GM23338 (cell line): ENCODE measurements at regions not wholly inside any gene's neighbourhood (a gene's known extent, or its start where the extent isn't known, plus 50 kb on each side); places are given as distances from the start of the nearest gene placed in this dataset.

Source experiments
- ATAC-seq: fragments of 200-7000 bp; cut with Tn5 transposase; 3 replicates; pipeline ENCODE4 v1.9.1; 2020
- DNase-seq: peaks from one replicate; pipeline ENCODE4 v3.0.0-alpha.2; 2015; ENCODE audit warnings: low spot score
- H2AFZ ChIP-seq: fragments of 200-600 bp; sonication (generic); 2 replicates; pipeline ENCODE4 v1.8.0; 2016; ENCODE audit warnings: antibody characterized with exemption, mild to moderate bottlenecking, moderate library complexity
- H3F3A ChIP-seq: fragments of 200-600 bp; sonication (generic); replicated peaks from 2 replicates; pipeline ENCODE4 v1.8.0; 2017; ENCODE audit warnings: antibody characterized with exemption, mixed run types, low read depth
- H3K27ac ChIP-seq: fragments of 200-600 bp; sonication (generic); 2 replicates; pipeline ENCODE4 v1.6.1; 2016; ENCODE audit warnings: low read depth
- H3K27me3 ChIP-seq: fragments of 200-600 bp; sonication (generic); 2 replicates; pipeline ENCODE4 v1.8.0; 2016; ENCODE audit warnings: mild to moderate bottlenecking, mixed run types, moderate library complexity; ENCODE audit not compliant: insufficient read depth
- H3K36me3 ChIP-seq: fragments of 200-600 bp; sonication (generic); 2 replicates; pipeline ENCODE4 v1.8.0; 2016; ENCODE audit warnings: mild to moderate bottlenecking; ENCODE audit not compliant: insufficient read depth
- H3K4me1 ChIP-seq: fragments of 200-600 bp; sonication (generic); 2 replicates; pipeline ENCODE4 v1.8.0; 2016; ENCODE audit warnings: mild to moderate bottlenecking, moderate library complexity; ENCODE audit not compliant: insufficient read depth
- H3K4me2 ChIP-seq: fragments of 200-600 bp; sonication (generic); 2 replicates; pipeline ENCODE4 v1.7.1; 2017; ENCODE audit warnings: mixed run types
- H3K4me3 ChIP-seq: fragments of 200-600 bp; sonication (generic); 2 replicates; pipeline ENCODE4 v1.6.1; 2016; ENCODE audit warnings: mixed run types
- H3K79me2 ChIP-seq: fragments of 200-600 bp; sonication (generic); replicated peaks from 2 replicates; pipeline ENCODE4 v1.8.0; 2017; ENCODE audit warnings: mild to moderate bottlenecking; ENCODE audit not compliant: insufficient read depth
- H3K9me2 ChIP-seq: fragments of 200-600 bp; sonication (generic); 2 replicates; pipeline ENCODE4 v1.8.0; 2017; ENCODE audit not compliant: insufficient read depth
- H4K20me1 ChIP-seq: fragments of 200-600 bp; sonication (generic); replicated peaks from 2 replicates; pipeline ENCODE4 v1.8.0; 2017; ENCODE audit warnings: mild to moderate bottlenecking; ENCODE audit not compliant: insufficient read depth
- H3K27ac Mint-ChIP-seq: 2 replicates; pipeline ENCODE4 v1.8.0; 2020; ENCODE audit warnings: inconsistent platforms, mild to moderate bottlenecking, moderate library complexity, mixed read lengths
- H3K27me3 Mint-ChIP-seq: 3 replicates; pipeline ENCODE4 v1.8.0; 2022; ENCODE audit warnings: low read depth, mild to moderate bottlenecking, moderate library complexity, mixed read lengths, inconsistent platforms; ENCODE audit not compliant: insufficient read depth, poor library complexity
- H3K36me3 Mint-ChIP-seq: 3 replicates; pipeline ENCODE4 v1.8.0; 2021; ENCODE audit warnings: low read depth, mild to moderate bottlenecking, inconsistent platforms, moderate library complexity, mixed read lengths
- H3K4me1 Mint-ChIP-seq: 3 replicates; pipeline ENCODE4 v1.8.0; 2020; ENCODE audit warnings: mild to moderate bottlenecking, inconsistent platforms, mixed read lengths
- H3K4me3 Mint-ChIP-seq: 3 replicates; pipeline ENCODE4 v1.8.0; 2021; ENCODE audit warnings: moderate library complexity, mild to moderate bottlenecking, inconsistent platforms, mixed read lengths
- H3K9me3 Mint-ChIP-seq: 3 replicates; pipeline ENCODE4 v1.8.0; 2020; ENCODE audit warnings: moderate library complexity, mild to moderate bottlenecking, inconsistent platforms, mixed read lengths
- CREB1 ChIP-seq: fragments of 250-450 bp; sonication (Bioruptor Pico); IDR thresholded peaks from 2 replicates; pipeline ENCODE4 v1.5.0; 2020; ENCODE audit warnings: low read depth, mild to moderate bottlenecking, moderate library complexity
- CTCF ChIP-seq, 2 experiments: fragments of 200-600 bp in 1 of 2; sonication (generic) in 1 of 2; conservative IDR thresholded peaks; 2 replicates each; pipeline versions ENCODE4 v1.5.1 to v1.6.1; 2016 to 2017; ENCODE audit warnings: antibody characterized with exemption in 2 of 2, low read depth in 2 of 2, mild to moderate bottlenecking in 2 of 2, moderate library complexity in 1 of 2
- ETS1 ChIP-seq: IDR thresholded peaks from 2 replicates; pipeline ENCODE4 v1.6.1; 2016; ENCODE audit warnings: antibody characterized with exemption
- EZH2phosphoT487 ChIP-seq: fragments of 200-600 bp; sonication (generic); IDR thresholded peaks from one replicate; pipeline ENCODE4 v1.8.1; 2018; ENCODE audit warnings: antibody characterized with exemption; ENCODE audit not compliant: unreplicated experiment
- POLR2AphosphoS5 ChIP-seq: IDR thresholded peaks from 2 replicates; pipeline ENCODE4 v1.6.1; 2016; ENCODE audit warnings: antibody characterized with exemption, low read depth
- REST ChIP-seq: IDR thresholded peaks from one replicate; pipeline ENCODE4 v1.6.1; 2018; ENCODE audit warnings: antibody characterized with exemption; ENCODE audit not compliant: unreplicated experiment
- ZNF114 ChIP-seq: fragments of 250-450 bp; sonication (Bioruptor Pico); IDR thresholded peaks from 2 replicates; pipeline ENCODE4 v1.5.0; 2020; ENCODE audit warnings: mild to moderate bottlenecking, moderate library complexity
- ZNF331 ChIP-seq: fragments of 250-450 bp; sonication (Bioruptor Pico); IDR thresholded peaks from 2 replicates; pipeline ENCODE4 v1.5.0; 2020; ENCODE audit warnings: low read depth, mild to moderate bottlenecking, moderate library complexity
- ZNF462 ChIP-seq: fragments of 250-450 bp; sonication (Bioruptor Pico); IDR thresholded peaks from 2 replicates; pipeline ENCODE4 v1.5.0; 2020; ENCODE audit warnings: mild to moderate bottlenecking, moderate library complexity

- no peaks in the 10 kb centered on the region for H3F3A ChIP-seq
- ATAC-seq (peak; percentile 75), DNase-seq (peak; percentile 68)
- H3K36me3 Mint-ChIP-seq, result no peaks in the 10 kb centered on the region; the same call in 2 of the 3 replicates
- H3K27me3 ChIP-seq, result peaks cover 19% of the 10 kb centered on the region
- TF ChIP-seq CREB1 (CRISPR knock-in tag) (no peak), ETS1 (no peak), EZH2phosphoT487 (no peak), ZNF114 (CRISPR knock-in tag) (no peak), REST (no peak), CTCF (conservative IDR thresholded peaks at IDR 0.05; ENCODE audit: low read depth in 2 of 2) (peak; percentile 37 to 59), ZNF462 (CRISPR knock-in tag) (no peak), POLR2AphosphoS5 (no peak), ZNF331 (CRISPR knock-in tag) (no peak)
- H3K79me2 ChIP-seq, result no peaks in the 10 kb centered on the region
- H2AFZ ChIP-seq, result no peak overlapping the region
- no peak overlapping the region for H3K4me3 ChIP-seq
- no peak overlapping the region for H3K27ac ChIP-seq
- H3K9me2 ChIP-seq, result no peaks in the 10 kb centered on the region
- no peaks in the 10 kb centered on the region; the same call in 2 of the 3 replicates for H3K9me3 Mint-ChIP-seq
- no peak overlapping the region for H3K27ac Mint-ChIP-seq
- peaks cover 21% of the 10 kb centered on the region for H3K27me3 Mint-ChIP-seq
- H3K4me3 Mint-ChIP-seq, result no peak overlapping the region
- H4K20me1 ChIP-seq, result no peaks in the 10 kb centered on the region
- H3K4me1 Mint-ChIP-seq, result peaks cover 28% of the 10 kb centered on the region
- peaks cover 9% of the 10 kb centered on the region for H3K4me1 ChIP-seq
- H3K36me3 ChIP-seq, result no peaks in the 10 kb centered on the region
- no peak overlapping the region for H3K4me2 ChIP-seq
These were observed 95.1 kb upstream of the FOXP4 start for GRCh38 chr6:41451039-41451438.
